ENCODE measurements at regions not wholly inside any gene's neighbourhood (a gene's known extent, or its start where the extent isn't known, plus 50 kb on each side); places are given as distances from the start of the nearest gene placed in this dataset.

DNA sequence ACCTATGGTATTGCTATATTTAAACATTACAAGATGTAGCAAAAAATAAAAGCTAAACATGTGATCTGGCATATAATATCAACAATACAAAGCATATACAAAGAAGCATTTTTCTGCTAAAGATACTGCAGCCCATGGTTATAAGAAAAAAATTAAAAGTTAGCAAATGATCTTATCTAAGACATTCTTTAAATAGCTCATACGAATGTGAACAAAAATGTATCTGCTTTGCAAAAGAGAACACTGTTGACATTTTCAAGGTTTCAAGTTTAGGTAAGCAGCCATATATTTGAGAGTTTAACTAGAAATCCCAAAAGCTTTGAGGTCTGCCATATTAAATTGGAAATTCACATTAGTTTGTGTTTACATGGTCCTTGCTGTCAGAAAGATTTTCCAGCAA is 301.0 kb upstream of the SLC39A10 start:
- Mint-ChIP-seq H3K4me1 (ENCODE audit: unreplicated experiment) (no peaks in the 10 kb centered on the region), H3K27me3 (ENCODE audit: unreplicated experiment) (peaks cover 6% of the 10 kb centered on the region)
- no peak for DNase-seq (ENCODE audit: extremely low spot score, unreplicated experiment)

DNA sequence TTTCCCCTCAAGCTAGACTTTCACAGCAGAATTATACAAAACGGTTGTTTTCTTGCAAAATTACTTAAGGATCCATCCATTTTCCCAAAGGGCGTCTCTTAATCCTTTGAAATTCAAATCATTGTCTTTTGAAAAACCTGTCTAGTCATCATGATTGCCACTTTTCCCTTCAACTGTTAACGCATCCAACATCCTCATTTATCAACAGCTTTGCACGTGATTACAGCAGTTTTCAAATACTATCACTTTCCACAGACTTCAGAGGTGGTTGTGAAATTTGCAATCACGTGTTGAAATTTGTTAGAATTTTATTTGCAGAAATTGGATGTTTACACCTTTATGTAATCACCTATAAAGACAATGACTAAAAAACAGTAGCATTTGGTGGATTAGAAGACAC is 304.4 kb upstream of the SLC39A10 start:
- TF ChIP-seq, protein P1, sequence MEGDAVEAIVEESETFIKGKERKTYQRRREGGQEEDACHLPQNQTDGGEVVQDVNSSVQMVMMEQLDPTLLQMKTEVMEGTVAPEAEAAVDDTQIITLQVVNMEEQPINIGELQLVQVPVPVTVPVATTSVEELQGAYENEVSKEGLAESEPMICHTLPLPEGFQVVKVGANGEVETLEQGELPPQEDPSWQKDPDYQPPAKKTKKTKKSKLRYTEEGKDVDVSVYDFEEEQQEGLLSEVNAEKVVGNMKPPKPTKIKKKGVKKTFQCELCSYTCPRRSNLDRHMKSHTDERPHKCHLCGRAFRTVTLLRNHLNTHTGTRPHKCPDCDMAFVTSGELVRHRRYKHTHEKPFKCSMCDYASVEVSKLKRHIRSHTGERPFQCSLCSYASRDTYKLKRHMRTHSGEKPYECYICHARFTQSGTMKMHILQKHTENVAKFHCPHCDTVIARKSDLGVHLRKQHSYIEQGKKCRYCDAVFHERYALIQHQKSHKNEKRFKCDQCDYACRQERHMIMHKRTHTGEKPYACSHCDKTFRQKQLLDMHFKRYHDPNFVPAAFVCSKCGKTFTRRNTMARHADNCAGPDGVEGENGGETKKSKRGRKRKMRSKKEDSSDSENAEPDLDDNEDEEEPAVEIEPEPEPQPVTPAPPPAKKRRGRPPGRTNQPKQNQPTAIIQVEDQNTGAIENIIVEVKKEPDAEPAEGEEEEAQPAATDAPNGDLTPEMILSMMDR (IDR thresholded peaks at IDR 0.05) = no peak
- no peak for DNase-seq (ENCODE audit: extremely low spot score, unreplicated experiment)
- Mint-ChIP-seq H3K27ac (ENCODE audit: unreplicated experiment) (no peak overlapping the region), H3K36me3 (ENCODE audit: unreplicated experiment) (no peaks in the 10 kb centered on the region), H3K9me3 (ENCODE audit: unreplicated experiment) (peaks cover 9% of the 10 kb centered on the region), H3K4me1 (ENCODE audit: unreplicated experiment) (no peaks in the 10 kb centered on the region), H3K4me3 (ENCODE audit: unreplicated experiment) (no peak overlapping the region), H3K27me3 (ENCODE audit: unreplicated experiment) (peaks cover 8% of the 10 kb centered on the region)

More for the DNA sequence above, 301.0 kb upstream of the SLC39A10 start:
- TF ChIP-seq, protein P1 (IDR thresholded peaks at IDR 0.05) = no peak
- Mint-ChIP-seq H3K4me3 (ENCODE audit: unreplicated experiment) (no peak overlapping the region), H3K36me3 (ENCODE audit: unreplicated experiment) (no peaks in the 10 kb centered on the region), H3K27ac (ENCODE audit: unreplicated experiment) (no peak overlapping the region), H3K9me3 (ENCODE audit: unreplicated experiment) (peaks cover 5% of the 10 kb centered on the region)

DNA sequence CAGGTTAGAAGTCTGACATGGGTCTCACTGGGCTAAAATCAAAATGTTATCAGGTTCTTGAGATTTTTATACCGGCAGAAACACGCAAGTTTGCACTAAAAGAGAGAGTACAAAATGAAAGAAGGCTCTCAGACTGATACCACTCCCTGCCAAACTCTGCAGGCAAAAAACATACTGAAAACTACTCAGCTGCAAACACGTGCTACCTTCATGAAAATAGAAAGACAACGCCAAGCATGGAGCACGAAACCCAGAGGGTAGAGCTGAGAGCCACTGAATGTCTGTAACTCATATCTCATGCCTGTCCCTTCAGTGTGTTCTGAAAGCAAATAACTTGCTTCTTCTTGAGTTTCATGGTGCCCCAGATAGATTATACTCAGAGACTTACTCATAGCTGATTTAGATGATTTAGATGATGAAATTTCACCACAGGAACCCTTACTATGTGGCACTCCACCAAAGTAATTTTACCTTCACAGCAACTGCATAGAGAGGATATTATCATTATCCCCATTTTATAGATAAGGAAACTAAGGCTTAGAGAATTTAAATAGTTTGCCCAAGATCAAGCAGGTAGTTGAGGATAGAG is 313.0 kb upstream of the SLC39A10 start:
- DNase-seq (ENCODE audit: extremely low spot score, unreplicated experiment) = no peak
- TF ChIP-seq, protein P1 (IDR thresholded peaks at IDR 0.05) = no peak
- Mint-ChIP-seq H3K9me3 (ENCODE audit: unreplicated experiment) (no peaks in the 10 kb centered on the region), H3K4me3 (ENCODE audit: unreplicated experiment) (no peak overlapping the region), H3K36me3 (ENCODE audit: unreplicated experiment) (no peaks in the 10 kb centered on the region), H3K27me3 (ENCODE audit: unreplicated experiment) (peaks cover 12% of the 10 kb centered on the region), H3K4me1 (ENCODE audit: unreplicated experiment) (no peaks in the 10 kb centered on the region), H3K27ac (ENCODE audit: unreplicated experiment) (no peak overlapping the region)

DNA sequence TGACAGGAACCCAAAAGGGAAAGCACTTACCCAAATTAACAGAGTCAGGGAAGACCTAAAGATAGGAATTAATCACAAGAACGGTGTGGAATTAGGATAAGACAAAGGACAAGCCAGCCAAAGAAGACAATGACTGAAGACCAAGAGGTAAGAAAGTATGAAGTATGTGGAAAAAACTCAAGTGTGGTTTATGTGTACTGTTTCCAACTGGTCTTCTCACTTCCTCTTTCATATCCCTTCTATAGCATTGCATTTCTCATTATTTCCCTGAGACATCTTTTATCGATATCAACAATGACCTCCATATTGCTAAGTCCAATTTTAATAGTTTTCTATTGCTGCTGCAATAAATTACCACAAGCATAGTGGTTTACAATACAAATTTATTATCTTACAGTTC is 313.5 kb upstream of the SLC39A10 start:
- Mint-ChIP-seq H3K4me3 (ENCODE audit: unreplicated experiment) (no peak overlapping the region), H3K36me3 (ENCODE audit: unreplicated experiment) (no peaks in the 10 kb centered on the region), H3K9me3 (ENCODE audit: unreplicated experiment) (no peaks in the 10 kb centered on the region), H3K27me3 (ENCODE audit: unreplicated experiment) (peaks cover 13% of the 10 kb centered on the region), H3K4me1 (ENCODE audit: unreplicated experiment) (no peaks in the 10 kb centered on the region), H3K27ac (ENCODE audit: unreplicated experiment) (no peak overlapping the region)
- DNase-seq (ENCODE audit: extremely low spot score, unreplicated experiment) = no peak
- TF ChIP-seq, protein P1 (IDR thresholded peaks at IDR 0.05) = no peak

DNA sequence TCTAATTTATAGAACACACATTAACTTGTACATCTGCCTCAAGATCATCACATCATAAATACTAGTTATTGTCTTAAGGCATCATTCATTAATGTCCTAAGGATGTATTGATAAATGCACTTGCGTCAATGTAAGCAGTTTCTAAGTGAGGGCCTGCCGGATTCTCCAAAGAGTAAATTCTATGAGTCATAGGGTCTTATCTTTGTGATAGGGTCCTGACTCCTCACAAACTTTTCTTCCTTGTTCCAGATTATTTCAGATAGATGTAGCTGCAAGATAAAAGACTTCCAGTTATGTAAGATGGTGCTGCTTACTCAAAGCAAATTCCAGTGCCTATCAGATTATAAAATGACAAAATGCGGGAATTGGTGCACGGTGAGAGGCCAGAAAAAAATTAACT is 315.0 kb upstream of the SLC39A10 start:
- Mint-ChIP-seq H3K27me3 (ENCODE audit: unreplicated experiment) (peaks cover 14% of the 10 kb centered on the region), H3K4me3 (ENCODE audit: unreplicated experiment) (no peak overlapping the region), H3K27ac (ENCODE audit: unreplicated experiment) (no peak overlapping the region), H3K4me1 (ENCODE audit: unreplicated experiment) (no peaks in the 10 kb centered on the region), H3K36me3 (ENCODE audit: unreplicated experiment) (no peaks in the 10 kb centered on the region), H3K9me3 (ENCODE audit: unreplicated experiment) (no peaks in the 10 kb centered on the region)
- TF ChIP-seq, protein P1 (IDR thresholded peaks at IDR 0.05) = no peak
- no peak for DNase-seq (ENCODE audit: extremely low spot score, unreplicated experiment)

Data from osteocyte (in vitro differentiated cells).